ENCODE measurements at regions not wholly inside any gene's neighbourhood (a gene's known extent, or its start where the extent isn't known, plus 50 kb on each side); places are given as distances from the start of the nearest gene placed in this dataset.

DNA sequence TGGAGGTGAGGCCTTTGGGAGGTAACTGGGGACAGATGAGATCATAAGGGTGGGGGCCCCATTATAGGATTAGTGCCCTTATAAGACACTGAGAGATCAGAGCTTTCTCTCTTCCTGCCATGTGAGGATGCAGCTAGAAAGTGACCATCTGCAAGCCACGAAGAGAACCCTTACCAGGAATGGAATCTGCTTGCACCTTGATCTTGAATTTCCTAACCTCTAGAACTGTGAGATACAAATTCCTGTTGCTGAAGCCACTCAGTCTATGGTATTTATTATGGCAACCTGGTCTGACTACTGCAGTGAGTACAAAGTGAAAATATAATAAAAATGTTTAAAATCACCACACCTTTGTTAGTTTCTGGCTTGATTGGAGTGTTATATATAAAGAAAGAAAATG lies 388.0 kb downstream of the LMO7 start:
- DNase-seq (ENCODE audit: low read depth in 3 of 3, low spot score in 1 of 3) = no peak

DNA sequence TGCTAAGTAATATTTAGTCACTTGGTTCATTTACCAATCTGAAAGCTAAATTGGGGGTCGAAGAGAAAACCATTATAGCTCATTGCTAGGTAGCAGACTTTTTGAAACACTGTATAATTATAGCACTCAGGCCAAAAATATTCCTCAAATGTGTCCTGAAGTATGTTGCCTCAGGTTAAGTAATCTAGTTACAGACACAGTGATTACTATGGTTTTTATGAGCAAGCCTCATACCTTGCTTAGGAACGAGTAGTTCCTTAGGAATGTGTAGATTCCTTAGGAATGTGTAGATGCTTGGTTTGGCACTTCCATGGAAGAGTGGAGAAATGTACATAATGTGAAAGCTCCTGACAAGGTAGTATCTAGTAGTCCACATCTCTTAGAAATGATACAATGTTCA lies 387.5 kb downstream of the LMO7 start:
- no peak for DNase-seq (ENCODE audit: low read depth in 3 of 3, low spot score in 1 of 3)

DNA sequence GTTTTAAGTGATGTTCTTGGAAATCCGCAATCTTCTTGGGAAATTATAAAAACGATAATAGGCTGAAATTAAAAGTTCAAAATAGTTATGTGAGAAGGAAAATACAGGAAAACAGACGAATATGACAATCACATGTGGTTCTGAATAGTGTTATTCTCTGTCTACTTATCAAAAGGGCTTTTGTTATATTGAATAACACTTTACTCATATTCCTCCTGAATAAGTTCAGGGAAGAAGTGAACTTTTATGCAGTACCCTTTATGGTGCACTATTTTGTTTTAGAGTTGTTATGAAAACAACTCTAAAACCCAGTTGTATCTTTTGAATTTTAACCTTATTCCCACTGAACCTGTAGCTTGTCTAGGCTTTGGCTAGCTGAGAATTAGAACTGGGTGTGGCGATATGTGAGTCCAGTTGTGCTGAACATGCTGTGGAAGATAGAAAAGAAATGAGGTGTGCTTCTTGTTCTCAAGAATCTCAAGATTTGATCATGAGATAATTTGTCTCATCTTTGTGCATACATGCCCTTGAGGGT lies 384.4 kb downstream of the LMO7 start:
- no peak for DNase-seq (ENCODE audit: low read depth in 3 of 3, low spot score in 1 of 3)

DNA sequence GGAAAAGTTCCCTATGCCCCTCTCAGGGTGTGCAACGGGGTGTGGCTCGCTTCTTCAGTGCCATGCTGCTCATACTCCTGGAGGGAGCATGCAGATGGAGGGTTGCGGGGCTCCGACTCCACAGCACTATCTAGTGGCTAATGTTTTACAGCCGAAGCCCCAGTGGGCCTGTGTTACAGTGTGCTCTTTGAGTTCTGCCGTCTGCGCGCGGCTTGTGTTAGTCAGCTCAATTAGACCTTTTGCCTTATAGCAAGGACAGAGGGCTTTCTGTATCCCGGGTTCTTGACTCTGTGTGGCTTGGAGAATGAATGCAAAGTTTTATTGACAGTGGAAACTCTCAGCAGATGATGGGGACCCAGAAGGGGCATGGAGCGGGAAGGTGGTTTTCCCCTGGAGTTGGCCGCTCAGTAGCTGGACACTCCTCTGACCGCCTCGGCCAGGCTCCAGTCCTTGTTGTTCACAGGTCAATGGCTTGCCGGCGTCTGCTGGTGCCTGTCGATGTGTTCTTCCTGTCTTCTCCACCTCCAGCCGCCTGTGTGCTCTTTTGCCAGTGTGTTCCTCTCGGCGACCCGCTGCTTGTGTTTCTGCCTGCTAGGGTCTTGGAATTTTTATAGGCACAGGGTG lies 383.4 kb downstream of the LMO7 start:
- no peak for DNase-seq (ENCODE audit: low read depth in 3 of 3, low spot score in 1 of 3)

DNA sequence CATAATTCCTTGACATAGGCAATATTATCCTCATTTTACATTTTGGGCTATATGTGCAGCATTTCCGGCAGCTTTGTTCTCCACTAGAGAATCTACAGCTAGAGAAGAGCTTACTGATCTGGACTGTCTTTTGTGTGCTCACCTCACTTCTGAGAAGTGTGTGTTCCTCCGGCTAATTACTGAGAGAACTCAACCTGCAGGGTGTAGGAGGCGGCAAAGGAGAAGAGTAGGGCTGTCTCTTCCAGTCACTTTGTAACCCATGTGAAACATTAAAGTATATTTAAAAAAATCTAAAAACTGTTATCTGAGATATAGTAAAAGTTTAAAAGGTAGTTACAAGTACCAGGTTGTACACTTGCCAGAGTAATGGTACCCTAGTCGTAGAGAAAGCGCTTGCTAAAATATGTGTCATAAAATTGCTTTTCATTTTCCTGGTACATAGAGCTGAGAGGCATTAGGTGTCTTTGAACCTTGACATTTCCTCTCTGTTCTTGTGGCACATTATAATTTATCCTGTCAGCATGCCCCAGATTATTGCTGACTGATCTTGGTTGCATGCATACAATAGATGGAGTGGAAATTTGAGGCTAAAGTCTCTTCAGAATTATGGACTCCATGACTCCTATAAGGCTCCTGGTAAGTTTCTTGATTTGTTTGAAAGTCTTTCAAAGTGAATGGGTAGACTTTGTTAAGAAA lies 381.9 kb downstream of the LMO7 start:
- no peak for DNase-seq (ENCODE audit: low read depth in 3 of 3, low spot score in 1 of 3)

DNA sequence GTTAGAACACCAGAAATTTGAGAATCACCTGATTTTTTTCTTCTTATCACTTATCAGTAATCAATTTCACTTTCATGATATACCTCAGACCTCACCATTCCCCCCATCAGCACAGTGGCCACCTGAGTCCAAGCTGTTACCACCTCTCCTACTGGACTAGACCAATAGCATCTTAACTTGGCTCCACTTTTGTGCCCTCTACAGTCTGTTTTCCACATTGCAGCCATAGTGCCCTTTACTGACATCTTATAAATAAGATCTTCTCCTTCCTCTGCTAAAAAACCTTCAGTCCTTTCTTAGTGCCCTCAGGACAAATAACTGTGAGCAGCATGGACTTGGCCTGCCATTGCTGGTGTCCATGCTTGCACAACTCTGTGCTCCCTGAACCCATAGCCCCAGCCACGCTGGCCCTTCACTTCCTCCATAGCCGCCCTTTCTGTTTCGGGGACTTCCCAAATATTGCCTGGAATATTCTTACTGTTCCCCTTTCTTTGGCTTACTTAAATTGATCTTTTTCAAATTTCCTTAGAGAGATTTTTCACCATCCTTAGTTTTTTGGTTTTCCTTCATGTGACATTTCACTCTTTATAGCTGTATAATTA lies 380.8 kb downstream of the LMO7 start:
- DNase-seq (ENCODE audit: low read depth in 3 of 3, low spot score in 1 of 3) = no peak

DNA sequence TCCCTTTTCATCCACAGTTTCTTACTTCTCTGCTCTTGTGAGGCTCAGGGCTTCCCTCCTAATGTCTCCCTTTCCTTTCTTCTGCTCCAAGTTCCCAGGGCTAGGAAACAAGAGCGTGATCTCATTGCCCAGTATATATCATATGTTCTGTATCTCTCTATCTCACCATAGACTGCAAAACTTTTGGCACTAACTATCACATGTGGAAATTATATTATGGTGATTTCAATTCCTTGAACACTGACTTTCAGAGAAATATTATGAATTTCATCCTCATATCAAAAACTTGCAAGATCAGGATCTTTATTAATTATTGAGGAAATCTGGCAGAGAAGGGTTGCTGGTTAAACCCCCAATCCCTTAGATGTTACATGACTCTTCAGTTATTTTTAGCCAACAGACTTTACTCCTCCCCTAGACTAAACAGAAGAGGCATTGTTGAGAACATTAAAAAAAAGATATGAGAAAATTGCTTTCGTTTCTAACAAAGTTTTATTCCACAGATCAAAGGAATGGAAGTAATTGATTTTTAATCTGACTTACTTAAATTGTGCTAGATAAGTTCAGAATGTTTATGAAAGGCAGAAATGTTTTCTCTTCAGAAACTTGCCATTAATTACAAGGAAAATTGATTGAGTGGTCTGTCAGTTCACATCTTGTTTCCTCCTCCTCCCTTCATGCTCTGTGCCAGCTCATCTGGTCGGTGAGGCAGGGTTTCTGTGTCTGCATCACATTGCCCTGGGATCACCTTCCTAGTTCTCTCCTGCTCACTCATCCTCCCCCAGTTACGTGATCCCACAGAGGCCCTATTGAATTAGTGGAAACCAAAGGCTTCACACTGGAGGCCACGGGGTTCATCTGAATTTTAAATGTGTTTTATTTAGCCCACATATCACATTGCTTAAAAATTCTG lies 378.5 kb downstream of the LMO7 start:
- no peak for DNase-seq (ENCODE audit: low read depth in 3 of 3, low spot score in 1 of 3)

DNA sequence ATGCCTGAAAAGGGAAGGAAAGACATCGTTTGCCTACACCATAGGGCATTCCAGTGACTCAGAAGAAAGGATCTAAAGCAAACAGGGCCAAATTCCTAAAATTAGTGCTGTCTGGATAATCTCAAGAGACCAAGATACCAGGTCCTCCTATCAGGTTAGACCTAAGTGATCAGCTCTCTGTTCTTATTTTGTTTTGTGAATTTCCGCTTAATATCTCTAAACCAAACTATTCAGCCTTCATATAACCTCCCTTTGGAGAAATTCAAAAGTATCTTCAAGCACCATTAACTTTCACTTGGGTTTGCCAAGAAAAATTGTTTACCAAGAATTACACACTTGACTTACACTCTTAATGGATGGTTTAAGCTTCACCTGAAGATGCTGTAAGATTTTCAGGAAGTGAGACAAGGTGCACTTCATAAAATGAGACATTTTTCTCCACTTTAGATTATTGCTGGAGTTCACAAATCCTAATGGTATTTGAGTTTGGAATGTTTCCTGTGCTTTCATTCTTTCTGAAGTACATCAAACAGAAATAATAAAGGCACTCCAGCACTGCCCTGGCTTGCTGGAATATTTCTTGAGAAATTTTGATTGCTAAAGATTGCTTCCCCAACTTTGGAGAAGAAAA lies 376.1 kb downstream of the LMO7 start:
- no peak for DNase-seq (ENCODE audit: low read depth in 3 of 3, low spot score in 1 of 3)

DNA sequence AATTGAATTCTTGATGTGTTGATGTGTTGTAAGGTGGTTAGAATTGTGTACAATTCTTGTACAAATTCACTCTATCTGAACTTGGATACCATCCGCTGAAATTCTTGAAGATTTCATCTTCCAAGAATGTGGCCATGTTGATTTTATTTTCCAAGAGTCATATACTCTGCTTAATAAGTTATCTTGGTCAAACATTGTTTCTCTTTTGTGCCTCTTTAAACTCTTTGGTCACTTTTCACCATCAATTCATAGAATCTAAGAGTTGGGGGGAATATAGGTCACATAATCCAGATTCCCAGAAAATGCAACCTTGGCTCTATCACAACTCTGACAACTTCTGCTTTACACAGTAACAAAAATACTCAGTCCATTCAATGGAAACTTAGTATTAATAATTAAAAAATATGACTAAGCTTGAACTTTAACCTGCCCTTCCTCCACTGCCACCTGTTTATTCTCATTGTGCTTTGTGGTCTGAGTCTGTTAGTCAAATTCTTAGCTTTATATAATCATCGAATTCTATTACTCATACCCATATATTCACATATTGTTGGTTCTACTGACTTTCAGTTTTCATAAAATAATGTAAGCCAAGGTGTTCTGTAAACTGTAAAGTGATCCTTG lies 373.2 kb downstream of the LMO7 start:
- no peak for DNase-seq (ENCODE audit: low read depth in 3 of 3, low spot score in 1 of 3)

DNA sequence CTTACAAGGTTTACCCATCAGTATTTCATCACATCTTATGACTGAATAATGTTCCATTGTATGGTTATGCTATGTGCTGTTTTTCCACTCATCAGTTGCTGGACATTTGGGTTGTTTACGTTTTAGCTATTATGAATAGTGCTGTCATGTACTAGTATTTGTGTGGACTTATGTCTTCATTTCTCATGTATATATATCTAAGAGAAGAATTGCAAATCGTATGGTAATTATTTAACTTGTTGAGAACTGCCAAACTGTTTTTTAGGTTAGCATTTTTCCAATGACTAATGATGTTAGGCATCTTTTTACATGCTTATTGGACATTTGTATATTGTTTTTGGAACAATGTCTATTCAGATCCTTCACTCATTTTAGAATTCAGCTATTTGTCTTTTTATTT lies 368.3 kb downstream of the LMO7 start:
- no peak for DNase-seq (ENCODE audit: low read depth in 3 of 3, low spot score in 1 of 3)

DNA sequence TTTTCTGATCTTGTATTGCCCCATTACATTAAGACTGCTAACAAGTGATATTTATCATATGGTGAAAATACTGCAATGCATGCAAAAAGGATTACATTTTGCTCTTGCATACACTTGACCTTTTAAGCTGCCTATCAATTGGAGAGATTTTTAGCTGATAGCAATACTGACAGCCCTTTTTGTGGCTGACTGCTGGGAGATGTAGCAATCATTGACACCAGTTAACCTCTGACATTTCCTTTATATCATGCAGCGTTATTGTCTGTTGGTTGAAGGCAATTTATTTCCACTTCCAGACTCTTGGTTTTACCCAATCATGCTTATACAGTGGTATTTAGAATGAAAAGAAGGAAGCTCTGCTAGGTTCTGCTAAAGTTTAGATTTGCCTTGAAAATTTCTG lies 364.0 kb downstream of the LMO7 start:
- DNase-seq (ENCODE audit: low read depth in 3 of 3, low spot score in 1 of 3) = no peak

DNA sequence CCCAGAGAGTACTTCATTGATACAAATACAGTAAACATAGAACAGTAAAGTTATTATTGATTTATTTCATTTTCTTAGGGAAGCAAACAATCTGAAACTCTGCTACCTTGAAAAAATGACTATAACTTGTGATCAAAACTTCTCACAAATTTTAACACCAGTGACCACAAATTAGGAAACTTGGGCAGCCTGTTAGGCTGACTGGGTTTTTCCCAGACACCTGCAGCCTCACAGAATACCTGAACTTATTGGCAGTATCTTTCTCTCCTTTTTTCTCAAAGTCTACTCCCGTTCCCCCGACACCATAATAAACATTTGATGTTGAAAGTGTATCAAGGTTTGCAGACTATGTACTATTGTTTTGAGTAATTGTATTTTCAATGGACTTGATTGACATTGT lies 360.5 kb downstream of the LMO7 start:
- DNase-seq (ENCODE audit: low read depth in 3 of 3, low spot score in 1 of 3) = no peak

DNA sequence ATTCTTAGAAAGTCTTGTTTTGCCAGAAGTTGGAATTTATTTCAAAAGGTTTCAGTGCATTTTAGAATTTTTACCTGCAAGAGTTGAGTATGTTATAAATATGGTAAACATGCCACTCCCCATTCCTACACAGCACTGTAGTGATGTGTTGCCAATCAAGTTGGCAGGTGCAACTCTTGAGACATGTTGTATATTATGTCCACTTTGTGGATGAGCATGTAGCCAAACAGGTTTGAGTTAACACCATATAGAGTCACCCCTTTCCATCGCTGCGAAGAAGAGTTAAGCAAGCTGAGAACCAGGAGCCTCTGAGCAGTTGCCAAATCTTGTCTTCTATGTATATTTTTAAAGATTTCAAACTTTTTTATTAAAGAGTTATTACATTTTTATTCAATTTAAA lies 359.8 kb downstream of the LMO7 start:
- DNase-seq (ENCODE audit: low read depth in 3 of 3, low spot score in 1 of 3) = no peak

DNA sequence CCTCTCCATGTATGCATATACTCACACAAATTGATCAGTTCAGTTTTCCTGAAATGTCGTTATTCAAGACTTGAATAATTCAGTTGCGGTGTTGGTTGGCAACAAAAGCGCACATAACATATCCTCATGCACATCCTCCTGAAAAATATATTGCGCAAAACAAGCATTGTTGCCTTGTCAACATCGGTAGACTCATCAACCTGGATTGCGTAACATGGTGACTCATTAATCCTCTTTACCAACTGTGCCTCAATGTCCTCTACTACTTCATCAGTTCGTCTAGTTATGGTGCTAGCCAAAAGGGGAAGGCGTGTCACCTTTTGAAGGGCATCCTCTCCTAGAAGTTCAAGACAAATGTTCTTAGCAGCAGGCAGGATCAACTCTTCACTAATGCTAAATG lies 357.7 kb downstream of the LMO7 start:
- DNase-seq (ENCODE audit: low read depth in 3 of 3, low spot score in 1 of 3) = no peak

DNA sequence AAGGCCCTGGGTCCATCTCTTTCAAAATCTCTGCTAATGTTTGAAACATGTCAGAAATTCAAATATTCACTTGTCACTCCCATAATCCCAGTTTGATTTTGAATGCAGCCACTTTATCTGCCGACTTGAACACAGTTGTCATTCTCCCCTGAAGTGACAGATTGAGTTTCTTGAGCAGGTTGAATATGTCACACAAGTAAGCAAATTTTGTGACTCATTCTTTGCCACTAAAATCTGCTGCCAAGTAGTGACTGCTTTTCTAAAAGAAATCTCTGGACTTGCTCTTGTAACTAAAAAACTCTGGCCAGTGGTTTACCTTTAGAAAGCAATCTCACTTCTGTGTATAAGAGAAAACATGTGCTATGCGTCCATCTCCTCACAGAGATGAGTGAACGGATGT lies 357.1 kb downstream of the LMO7 start:
- no peak for DNase-seq (ENCODE audit: low read depth in 3 of 3, low spot score in 1 of 3)

DNA sequence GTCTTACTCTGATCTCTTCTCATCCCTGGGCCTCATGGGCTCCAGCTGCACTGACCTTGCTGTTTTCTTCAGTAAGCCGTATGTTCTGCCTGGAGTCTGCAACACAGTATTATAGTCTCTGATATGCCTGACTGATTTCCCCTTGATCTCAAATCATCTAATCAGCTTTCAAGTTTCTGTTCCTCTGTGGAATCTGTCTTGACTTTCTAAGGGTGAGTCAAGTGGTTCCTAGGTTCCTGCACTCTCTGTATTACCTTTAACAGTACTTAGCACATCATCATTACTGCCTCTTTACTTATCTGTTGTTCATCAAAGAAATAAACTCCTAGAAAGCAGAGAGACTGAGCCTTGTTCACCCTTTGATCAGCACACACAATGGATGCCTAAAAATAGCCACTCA lies 350.7 kb downstream of the LMO7 start:
- no peak for DNase-seq (ENCODE audit: low read depth in 3 of 3, low spot score in 1 of 3)

DNA sequence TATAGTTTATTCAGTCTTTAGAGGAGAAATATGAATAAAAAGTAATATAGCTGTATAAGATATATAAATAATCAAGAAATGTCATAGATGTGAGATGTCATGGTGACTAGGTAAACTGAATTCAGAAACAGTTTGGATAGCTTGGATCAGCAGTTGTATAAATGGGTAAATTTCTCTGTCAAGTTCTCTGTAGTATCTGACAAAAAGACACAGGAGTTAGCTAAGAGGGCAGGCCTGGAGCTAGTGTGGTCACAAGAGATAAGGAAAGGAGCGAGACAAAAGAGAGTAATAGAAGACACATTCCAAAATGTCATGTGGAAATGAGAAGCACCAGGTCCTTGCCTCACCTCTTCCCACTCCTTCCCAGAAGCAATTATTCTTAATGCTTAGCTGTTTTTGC lies 349.0 kb downstream of the LMO7 start:
- no peak for DNase-seq (ENCODE audit: low read depth in 3 of 3, low spot score in 1 of 3)

DNA sequence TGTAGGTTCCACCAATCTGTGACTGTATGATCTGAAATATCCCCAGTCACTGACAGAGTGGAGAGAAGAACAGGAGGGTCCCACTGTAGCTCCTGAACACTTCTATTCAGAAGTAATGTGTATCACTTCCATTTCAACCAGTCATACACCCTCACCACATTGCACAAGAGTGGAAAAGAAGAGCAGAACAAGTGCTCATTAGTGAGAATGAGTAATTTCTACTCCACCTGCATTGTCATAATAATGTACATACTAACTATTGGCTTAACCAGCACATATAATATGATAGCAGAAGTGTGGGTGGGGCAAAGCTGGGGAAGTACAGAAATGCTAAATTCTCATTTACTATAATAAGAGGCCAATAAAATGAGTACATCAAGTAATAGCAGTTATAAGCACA lies 342.7 kb downstream of the LMO7 start:
- DNase-seq (ENCODE audit: low read depth in 3 of 3, low spot score in 1 of 3) = no peak

DNA sequence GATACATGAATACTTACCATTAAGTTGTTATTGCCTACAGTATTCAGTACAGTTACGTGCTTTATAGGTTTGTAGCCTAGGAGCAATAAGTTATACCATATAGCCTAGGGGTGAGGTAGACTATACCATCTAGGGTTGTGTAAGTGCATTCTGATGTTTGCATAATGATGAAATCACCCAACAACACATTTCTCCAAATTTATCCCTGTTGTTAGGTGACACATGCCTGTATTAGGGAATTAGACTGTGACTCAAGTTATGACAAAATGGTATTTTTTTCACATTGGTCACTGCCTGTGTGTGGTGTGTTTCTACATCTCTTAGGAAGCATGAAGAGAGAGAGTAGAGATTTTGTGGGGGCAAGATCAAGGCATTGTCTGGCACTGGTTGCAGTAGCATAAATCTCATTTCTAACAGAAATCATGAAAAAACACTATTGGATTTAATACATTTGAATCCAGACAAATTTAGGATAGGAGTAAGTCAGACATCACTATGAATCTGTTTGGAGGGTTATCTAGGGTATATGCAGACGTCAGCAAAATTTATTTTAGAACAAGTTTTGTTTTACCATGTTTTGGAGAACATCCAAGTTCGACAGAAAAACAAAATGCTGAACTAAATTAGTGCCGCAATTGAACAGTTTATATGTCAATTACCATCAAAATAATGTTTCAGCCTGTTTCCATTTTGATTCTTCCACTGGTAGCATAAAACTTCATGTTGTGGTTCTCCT lies 332.1 kb downstream of the LMO7 start:
- no peak for DNase-seq (ENCODE audit: low read depth in 3 of 3, low spot score in 1 of 3)

DNA sequence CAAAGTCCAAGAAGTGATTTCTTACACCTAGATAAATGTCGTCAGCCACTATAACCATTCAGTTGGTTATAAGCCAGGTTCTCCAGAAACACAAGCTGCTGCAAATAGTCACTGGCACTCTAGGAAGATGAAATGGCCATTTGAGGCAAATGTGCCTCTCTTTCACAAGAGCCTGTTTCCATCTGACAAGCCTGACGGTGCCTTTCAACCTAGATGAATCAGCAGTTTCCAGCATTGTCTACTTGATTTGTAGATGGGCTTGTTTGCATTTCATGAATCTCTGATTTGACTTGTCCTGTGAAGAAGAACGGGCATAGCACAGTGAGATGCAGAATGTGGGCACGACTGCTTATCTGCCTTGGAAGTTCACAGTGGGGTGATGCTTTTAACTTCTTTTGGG lies 327.2 kb downstream of the LMO7 start:
- DNase-seq (ENCODE audit: low read depth in 3 of 3, low spot score in 1 of 3) = no peak

Measured in stimulated activated CD4-positive, alpha-beta T cell treated with anti-CD3 and anti-CD28 coated beads, TNF-alpha, amount 100 ng/mL, for 1 hour (primary cell).